GM21381 (cell line): ENCODE measurements at regions not wholly inside any gene's neighbourhood (a gene's known extent, or its start where the extent isn't known, plus 50 kb on each side); places are given as distances from the start of the nearest gene placed in this dataset.

ENCODE experiments used
- ATAC-seq: cut with Tn5 transposase; IDR thresholded peaks from one replicate; pipeline ENCODE4 v1.9.1; 2021; ENCODE audit warnings: mild to moderate bottlenecking, moderate library complexity; ENCODE audit not compliant: unreplicated experiment

DNA sequence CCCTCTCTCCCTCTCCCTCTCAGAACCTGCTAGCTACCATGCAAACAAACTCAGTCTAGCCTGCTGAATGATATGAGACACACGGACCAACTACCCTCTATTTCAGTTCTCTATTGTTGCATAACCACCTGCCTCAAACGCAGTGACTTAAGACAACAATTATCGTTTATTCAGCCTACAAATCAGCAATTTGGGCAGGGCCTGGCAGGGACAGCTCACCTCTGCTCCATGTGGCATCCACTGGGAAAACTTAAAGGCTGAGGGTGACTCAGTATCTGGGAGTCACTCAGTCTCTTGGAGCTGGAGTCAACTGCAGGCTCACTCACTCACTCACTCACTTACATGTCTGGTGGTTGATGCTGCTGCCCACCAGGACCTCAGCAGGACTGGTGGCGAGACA, 121.3 kb downstream of the SEC16B start:
- ATAC-seq, result no peak

DNA sequence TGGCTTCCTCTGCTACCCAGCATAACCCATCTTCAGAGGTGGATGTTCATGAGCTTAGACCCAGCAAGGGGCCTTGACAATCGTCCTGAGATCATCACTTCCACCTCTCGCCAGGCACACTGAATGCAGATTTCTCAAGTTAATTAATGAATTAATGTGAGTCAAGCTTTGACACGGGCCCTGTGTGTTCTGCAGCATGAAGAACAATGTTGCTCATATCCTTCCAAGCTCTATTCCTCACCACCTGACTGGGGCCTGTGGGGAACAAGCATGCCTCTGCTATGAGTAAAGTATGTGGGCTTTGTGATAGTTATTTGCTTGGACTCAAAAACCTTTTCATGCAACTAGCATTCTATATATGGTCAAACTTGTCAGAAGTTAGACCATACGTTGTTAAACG, 122.0 kb downstream of the SEC16B start:
- ATAC-seq, result no peak

DNA sequence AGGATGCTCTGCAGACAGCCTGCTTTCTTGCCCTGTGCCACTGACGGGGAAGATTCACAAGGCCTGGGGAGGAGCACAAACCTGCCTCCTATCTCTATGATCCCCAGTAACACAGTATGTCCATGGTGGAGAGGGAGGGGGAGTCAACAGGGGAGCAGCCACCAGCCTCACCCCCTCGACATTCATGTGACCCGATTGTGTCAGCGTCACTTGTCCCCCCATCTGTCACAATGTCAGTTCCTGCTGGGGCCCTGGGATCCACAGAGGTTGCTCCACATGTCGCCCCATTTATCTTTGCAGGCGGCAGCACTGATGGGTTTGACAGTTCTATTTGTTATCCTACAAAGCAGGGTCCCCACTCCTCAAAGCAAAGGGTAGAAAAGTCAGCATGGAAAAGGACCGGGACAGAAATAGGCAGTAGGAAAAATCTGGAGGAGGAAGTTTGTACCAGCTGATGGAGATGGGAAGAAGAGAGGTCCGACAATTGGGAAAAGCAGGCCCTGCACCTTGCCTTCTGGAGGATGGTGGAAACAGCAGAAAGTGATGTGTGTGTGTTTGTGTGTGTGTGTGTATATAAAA, 130.9 kb downstream of the SEC16B start:
- ATAC-seq, result no peak

DNA sequence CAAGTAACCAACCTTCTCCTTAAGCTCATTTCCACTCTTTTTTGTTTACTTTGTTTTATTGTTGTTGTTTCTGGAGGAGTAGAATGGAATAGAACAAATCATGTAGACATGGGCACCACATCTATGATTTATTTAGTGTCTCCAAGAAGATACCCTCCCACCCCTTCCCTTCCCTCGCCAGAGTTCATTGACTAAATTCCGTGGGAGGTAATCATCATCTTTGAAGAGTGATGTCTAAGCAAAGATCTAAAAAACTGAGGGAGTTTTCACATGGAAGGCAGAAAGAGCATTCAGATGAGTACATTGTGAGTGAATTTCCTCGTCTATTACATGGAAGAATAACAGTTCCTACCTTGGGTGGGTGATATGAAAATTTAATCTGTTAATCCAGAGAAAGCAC, 136.2 kb downstream of the SEC16B start:
- ATAC-seq, result no peak

DNA sequence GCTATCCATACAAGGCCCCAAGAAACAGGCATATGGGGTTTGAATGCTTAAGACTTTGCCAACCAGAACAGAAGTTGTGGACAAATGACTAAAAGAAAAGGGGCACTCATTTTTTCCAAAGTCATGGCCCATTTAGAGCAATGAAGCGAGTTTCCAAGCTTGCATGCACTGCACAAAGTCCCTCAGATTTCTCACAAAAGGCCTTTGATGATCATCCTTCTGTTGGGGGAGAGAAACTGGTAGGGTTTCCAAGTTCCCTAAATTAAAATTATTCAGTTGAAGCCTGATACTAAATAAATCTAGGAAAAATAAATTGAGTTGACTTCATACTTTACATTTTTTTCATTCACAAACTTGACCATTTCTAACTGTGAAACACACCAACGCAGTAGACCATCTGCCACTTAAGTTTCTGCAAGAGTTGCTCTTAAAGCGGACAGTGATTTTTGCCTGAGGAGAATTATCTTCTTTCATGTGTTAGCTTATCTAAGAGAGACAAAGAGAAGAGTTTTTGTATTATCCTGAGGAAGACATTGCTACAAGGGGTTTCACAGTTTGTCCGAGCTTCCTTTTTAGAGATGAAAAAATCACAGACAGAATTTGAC, 139.2 kb downstream of the SEC16B start:
- no peak for ATAC-seq

DNA sequence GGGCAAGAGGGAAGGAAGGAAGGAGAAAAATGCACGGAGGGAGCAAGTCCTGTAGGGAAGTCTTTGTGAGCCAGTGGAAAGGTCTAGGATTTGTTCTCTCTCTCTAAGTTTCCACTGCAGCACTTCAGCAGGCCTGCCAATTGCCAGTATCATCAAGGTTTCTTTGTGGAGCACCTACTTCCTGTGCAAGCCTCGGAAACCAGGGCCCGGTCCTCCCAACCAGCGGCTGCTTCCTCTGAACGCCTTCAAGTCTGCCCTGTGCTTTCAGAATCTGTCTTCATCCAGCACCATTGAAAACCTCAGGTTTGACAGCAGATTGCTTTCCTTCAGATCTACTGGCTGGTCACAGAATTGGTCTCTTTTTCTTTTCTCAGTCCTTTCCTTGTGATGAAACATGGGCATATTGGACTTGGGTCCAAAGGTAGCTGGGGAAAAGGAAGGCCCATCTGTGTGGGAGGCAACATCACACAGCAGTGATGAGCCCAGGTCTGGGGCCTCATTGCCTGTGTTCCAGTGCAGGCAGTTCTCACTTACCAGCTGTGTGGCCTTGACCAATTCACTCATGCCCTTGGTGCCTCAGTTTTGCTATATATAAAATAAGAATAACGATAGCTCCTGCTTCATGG, 144.5 kb downstream of the SEC16B start:
- no peak for ATAC-seq

DNA sequence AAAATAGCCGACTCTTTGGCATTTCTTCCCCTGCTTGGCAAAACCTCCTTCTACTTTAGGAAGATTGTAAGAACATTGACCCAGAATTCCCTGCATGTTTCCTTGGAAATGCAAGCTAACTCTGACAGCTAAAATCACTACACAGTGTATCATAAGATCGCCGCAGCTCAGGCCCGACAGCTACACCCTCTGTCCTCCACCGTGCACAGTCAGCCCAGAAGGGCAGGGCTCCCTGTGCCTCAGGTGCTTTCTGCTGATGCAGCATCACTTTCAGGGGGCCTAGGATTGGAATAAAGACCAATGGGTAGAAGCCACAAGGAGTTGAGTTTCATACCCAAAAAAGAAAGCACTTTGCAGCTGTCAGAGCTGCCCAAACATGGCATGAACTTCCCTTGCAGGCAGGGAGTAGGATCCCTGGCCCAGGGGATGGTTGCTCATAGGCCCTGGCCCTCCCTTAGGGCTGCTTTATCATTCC, 145.3 kb downstream of the SEC16B start:
- ATAC-seq, result peak; percentile 44

DNA sequence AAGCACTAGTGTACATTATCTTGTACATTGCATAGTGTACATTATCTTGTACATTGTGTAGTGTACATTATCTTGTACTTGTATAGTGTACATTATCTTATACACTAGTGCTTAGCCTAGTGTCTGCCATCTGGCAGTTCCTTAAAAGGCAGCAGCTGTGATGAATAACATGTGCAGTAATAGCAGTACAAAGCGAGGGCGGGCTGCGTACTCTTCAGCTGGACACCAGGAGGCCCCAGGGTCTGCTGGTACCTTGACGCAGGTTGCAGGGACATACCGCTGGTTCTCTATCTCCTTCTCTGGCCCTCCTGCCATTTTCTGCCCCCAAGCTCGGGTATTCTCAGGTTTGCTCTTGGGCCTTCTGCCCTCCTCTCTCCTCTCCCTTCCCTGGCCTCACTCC, 149.6 kb downstream of the SEC16B start:
- ATAC-seq, result no peak

DNA sequence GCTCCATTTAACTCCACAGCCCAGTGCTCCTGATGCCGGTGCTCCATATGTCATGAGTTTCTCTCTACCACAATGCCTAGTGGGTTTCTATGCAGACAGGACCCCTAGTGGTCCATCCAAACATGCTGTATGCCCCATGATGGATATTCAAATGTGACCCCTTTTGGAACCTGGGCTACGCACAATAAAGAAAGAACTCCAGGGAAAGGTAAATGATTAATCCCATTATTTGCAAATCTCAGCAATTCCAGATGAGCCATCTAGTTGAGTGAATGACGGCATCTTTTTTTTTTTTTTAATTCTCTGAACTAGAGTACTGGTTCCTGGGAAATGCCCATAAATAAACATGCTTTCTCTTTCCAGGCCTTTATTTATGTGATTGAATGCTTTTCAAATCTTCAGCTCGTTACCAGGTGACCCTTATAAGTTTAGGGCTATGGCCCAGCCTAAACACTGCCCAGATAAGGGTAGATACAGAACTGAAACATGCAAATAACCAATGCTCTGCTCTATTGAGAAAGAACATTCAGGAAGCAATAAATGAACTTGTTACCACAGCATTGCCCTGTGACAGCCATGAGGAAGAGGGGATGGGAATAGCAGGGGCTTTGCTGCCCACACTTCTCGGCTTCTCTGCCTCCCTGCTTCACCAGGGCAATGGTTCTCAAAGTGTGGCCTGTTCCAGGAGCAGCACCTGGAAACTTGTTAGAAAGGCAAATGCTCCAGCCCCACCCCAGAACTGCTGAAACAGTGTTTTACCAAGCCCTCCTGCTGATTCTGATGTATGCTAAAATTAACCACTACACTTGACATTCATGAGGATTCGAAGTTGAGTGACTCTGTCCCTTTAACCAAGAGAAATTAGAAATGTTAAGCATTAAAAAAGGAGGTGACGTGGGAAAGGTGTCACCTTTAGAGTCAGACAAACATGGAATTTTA, 151.7 kb downstream of the SEC16B start:
- peak; percentile 94 for ATAC-seq

DNA sequence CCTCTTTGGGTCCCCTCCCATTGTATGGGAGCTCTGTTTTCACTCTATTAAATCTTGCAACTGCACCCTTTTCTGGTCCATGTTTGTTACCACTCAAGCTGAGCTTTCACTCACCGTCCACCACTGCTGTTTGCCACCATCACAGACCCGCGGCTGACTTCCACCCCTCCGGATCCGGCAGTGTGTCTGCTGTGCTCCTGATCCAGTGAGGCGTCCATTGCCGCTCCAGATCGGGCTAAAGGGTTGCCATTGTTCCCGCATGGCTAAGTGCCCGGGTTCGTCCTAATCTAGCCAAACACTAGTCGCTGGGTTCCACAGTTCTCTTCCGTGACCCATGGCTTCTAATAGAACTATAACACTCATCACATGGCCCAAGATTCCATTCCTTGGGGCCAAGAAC, 157.2 kb downstream of the SEC16B start:
- no peak for ATAC-seq

DNA sequence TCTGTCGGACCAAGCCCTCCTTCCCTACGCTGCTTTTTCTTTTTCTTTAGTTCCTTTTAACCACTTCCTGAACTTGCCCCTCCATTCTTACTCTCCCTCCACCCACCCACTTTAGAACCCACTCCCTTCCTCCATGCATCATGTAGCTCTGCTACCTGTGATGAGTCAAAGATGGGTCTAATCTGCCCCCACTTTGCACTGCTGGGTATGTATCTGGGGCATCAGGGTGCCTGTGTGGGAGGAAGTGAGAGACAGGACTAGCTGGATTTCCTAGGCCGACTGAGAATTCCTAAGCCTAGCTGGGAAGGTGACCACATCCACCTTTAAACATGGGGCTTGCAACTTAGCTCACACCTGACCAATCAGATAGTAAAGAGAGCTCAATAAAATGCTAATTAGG, 157.7 kb downstream of the SEC16B start:
- no peak for ATAC-seq

DNA sequence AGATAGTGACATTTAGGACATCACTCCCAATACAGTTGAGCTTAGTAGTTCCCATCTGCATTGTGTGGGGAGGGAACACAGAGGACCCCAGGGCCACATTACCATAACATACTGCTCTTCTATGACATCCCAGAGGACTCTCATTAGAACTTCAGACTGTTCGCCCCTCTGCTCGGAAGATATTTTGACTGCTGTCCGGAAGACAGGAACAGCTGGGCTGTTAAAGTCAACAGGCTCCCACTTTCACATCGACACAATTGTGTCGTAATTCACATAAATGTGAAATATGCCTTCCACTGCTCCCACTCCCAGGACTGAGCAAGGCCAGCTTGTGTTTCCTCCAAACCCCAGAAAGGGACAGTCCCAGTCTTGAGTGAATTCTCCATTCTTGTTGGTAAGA, 158.4 kb downstream of the SEC16B start:
- no peak for ATAC-seq

DNA sequence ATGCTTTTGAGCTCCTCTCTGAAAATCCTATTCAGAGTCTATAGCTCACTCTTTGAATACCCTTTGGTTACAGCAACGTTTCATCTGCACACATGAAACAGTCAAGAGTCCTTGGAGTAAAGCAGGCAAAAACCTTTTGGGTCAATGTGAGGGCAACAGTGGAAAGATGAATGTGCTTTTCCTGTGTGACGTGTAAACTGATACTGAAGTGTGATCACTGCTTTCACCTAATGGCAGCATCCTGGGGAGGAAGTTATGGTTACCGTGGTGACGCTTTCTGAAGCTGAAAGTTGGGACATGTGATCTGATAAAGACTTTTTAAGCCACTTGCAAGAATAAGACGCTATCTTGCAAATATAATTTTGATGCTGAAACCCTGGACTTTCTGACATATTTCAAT, 160.0 kb downstream of the SEC16B start:
- ATAC-seq, result peak; percentile 85

DNA sequence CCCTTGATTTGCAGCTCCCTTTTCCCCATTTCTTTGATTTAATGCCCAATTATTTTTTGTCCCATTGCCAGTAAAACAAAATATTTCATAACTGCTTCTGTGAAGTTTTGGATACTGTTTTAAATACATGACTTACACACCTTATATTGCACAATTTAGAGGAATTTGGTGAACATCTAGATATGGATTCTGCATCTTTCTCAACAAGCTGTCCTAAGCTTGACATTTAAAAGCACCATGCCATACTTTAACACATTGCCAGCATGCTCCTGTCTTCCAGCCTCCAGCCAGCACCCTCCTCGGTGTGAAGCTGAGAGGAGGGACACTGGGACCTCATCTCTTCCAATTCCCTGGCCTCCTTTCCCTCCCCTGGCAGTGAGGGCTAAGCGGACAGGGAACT, 167.6 kb downstream of the SEC16B start:
- no peak for ATAC-seq

DNA sequence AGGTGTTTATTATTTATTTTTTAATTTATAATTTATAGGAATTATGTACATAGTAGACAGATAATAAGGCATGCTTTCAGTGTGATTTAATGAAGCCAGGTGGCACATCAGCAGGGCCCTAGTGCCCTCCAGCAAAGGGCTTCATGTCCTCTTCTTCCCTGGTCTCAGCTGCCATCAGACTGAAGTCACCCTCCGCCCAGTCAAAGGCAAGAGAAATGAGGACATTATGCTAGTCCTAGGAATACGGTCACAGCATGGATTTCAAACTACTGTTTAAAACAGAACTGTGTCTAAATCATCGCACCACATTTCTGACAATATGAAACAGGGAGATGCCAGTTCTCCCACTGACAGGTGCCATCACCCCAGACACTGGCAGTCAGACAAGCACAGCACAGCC, 168.1 kb downstream of the SEC16B start:
- no peak for ATAC-seq

DNA sequence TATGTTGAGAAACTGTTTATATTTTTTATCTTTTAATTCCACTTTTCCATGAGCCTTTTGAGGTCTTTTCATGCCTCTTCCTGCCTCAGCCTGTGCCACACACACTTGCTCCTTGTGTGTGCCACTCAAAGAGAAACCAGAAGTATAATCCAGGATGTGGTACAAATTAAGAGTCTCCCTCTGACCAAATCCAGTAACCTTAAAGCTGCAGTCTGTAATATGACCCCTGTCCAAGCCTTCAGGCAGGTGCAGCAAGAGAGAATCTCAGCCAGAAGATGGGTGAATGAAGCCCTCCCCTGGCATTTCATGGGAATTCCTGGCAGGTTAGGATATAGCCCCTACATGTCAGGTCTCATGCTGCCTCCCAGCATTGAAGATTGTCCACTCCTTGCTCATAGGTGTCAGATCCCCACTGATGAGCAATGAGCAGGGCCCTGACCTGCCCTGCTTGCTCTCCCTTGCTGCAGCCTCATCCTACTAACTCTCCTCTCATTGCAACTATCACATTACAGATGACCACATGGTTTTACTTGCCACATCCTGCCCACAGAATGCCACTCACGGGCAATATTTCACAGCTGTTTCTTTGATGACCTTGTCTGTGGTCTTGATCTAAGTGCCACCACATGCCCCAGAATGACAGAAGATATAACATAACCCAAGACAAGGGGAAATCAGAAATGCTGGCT, 169.3 kb downstream of the SEC16B start:
- peak; percentile 77 for ATAC-seq

DNA sequence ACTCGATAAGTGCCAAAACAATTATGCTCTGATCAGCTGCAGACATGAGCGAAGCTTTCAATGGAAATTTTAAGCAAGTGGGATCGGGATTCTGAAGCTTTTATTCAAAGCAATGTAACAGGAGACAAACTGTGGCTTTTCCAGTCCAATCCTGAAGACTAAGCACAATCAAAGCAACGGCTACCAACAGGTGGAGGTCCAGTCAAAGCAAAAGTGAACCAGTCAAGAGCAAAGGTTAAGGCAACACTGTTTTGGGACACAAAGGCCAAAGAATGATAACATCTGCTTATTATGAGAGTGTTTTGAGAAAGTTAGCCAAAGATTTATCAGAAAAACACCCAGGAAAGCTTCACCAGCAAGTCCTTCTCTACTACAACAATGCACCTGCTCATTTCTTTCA, 170.1 kb downstream of the SEC16B start:
- no peak for ATAC-seq

DNA sequence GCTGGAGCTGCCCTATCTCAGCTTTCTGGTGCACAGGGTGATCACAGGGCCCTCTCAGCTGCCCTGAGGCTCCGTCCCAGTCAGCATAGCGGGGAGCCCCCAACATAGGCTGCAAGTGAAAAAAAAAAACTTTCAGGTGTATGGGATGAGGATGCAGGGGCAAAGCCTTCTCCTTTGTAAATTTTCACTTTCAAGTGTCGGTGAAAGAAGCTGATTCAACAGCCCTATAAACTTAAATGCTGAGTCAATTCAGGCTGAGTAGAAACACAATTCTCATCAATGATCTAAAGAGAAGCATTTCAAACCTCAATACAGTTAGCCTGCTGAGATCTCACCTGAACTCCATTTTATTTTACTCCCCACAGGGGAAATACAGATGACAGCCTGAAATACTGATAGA, 171.2 kb downstream of the SEC16B start:
- no peak for ATAC-seq

DNA sequence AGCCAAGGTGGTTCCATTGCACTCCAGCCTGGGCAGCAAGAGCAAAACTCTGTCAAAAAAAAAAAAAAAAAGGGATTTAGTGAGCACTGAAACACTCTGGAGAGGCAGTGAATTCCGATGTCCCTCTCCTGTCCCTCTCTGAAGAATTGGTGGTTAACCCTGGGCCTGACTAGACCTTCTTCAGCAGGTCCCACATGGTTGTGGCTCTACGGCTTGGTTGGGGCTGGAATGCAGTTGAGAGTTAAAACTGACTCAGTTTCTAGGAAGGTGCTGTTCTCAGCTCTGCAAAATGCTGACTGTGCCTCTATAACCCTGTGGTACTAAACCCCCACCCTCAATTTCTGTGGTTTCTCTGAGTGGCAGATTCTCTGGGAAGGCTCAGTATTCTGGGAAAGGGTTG, 173.3 kb downstream of the SEC16B start:
- no peak for ATAC-seq

DNA sequence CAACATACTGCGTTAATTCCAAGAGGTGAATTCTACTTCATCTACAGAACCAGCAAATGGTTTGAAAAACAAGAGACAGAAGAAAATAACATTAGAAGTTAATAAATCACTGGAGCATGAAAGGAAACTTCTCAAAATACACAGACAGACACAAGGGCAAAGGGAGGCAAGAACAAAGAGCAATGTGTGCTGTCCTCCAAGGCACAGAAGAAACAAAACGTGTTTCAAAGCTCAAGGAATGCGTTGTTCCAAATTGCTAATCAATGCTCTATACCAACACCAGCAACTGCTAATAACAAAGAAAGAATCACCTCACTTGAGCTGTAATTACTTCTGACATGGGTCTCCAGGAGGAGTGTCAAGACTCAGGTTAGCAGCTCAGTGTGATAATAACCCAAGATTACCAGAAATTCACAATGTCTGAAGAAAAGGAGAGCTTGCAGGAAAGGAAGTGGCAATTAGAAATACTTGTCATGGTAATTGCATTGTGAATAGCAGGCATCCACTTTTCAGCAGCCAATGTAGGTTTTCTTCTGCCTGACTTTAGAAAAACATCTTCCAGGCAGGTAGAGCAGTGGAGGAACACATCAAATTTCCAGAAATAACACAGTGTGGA, 175.4 kb downstream of the SEC16B start:
- ATAC-seq, result no peak

DNA sequence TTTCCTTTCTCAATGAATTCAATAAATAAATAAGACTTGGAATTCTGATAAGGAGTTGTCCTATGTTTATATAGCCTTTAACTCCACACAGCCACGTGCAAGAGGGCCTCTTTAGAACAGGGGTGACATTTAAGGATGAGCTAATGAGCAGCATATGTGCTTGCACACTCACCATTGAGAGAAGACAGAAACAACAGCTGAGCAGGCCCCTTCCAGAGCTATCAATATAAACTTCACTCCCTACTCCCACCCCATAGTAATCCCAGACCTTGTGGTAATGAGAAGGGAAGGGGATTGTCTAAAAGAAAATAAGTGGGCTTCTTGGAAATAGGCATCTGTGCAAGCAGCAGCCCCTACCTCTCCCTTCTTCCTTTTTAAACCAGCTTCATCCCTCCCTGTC, 176.0 kb downstream of the SEC16B start:
- ATAC-seq, result no peak
